ENCODE measurements at regions not wholly inside any gene's neighbourhood (a gene's known extent, or its start where the extent isn't known, plus 50 kb on each side); places are given as distances from the start of the nearest gene placed in this dataset.

DNA sequence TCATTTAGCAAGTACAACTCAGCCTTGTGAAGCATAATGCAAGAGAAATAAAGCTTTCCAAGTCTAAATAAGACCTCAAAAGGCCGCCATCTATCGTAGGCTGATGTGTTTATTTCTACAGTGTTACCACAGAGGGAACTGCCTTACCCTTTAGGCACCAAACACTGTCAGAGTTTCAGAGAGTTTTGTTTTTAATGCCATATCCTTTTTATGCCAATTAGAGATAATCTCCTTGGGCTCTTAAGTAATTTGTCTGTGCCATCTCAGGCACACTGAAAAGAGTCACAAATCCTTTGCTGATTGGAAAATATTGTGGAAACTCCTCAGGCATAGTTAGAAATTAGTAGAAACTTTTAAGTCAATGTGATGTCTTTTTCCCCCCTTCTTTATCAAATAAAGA is 797.1 kb downstream of the SLC4A3 start:
- no peak for DNase-seq (ENCODE audit: low read depth in 2 of 2)

DNA sequence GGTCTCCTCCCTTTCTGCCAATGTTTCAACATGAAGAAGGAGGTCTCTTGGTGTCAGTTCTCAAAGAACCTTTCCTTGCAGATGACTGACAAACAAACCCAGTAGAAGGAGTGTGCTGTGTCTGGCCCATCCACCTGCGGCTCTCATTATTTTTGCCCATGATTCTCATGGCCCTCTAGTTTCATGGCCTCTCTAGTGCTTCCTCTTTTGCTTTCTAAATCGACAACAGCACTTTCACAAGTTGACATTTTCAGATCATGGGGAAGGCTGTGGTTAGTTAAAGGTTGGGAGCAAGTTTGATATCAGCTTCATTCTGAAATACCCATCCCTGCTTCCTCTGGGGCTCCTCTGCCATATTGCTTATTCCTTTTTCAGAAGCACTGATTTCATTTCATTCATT is 805.2 kb downstream of the SLC4A3 start:
- DNase-seq (ENCODE audit: low read depth in 2 of 2), result no peak

DNA sequence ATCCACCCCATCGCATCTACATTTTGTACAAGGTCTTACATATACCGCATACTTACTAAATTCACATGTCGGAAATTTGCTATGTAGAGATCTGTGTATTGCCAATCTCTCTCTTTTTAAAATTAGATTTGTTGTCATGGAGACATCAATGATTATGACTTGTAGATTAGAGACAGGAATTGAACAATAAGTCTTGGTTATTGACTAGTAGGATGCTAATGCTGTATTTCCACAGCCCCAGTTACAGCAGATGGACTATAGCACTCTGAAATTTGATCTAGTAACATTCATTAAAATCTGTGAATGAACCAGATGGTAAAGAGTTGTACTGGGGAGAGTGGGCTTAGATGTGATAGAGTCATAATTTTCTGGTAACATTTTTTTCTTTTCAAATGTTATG is 805.7 kb downstream of the SLC4A3 start:
- DNase-seq (ENCODE audit: low read depth in 2 of 2), result no peak

DNA sequence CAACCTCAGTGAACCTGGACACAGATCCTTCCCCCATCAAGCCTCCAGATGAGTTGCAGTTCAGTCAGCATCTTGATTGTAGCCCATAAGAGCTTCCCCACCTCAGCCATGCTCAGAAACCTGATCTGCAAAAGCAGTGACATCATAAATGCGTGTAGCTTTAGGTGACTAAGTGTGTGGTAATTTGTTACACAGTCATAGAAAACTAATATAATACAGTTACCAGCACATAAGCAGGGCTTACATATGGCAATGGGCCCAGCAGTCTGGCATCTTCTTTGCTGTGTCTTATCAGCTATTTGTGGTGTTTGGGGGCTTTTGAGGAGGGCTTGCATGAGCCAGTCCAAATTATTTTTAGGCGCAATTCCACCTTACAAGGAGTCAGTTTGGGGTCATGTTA is 807.0 kb downstream of the SLC4A3 start:
- DNase-seq (ENCODE audit: low read depth in 2 of 2), result no peak

DNA sequence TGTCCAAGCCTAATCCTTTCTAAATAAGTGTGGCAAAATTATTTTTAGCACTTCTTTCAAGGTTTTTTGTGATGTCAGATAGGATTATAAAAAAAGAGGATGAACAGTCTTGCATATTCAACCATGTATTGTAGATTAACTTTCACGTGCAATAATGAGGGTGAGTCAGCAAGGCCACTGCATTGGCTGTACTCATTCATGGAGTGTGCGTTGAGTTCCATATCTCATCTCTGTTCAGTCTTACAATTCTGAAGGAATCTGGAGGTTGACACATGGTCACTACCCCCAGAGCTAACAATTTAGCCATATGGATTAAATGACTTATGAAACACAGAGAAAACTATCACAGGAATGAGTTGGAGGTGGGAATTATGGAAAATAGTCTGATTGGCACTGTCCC is 810.5 kb downstream of the SLC4A3 start:
- DNase-seq (ENCODE audit: low read depth in 2 of 2), result no peak

DNA sequence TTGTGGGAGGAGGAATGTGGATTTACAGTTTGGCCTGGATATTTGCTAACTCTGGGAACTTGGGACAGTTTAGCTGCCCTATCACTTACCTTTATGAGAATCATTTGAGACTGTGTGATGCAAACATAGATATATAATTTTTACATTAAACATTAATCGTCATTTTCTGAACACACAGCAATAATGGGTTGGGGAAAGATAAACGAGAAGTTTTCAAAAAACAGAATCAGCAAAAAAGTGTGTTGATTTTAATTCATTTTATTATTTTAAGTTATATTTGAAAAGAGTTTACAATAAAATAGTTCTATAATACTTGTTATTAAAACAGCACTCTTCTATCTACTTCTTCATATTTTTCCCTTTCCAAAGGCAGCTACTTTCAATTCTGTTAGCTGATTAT is 813.3 kb downstream of the SLC4A3 start:
- no peak for DNase-seq (ENCODE audit: low read depth in 2 of 2)

DNA sequence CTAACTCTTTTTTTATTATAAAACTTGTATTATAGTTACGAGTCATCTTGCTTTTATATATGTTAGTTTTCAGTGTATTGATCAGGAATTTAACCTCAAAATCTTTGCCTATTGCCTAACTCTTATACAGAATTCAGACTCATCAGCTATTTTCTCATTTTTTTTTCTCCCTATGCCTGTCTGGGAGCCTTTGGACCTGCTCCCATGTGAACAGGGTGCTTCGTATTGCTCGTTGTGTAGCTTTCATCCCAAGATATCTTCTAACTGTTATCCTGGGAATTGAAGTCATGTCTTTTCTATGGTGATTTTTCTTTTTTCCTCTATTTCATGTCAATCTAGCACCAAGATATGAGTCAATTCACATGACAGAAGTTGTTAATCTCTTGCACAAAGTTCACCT is 814.0 kb downstream of the SLC4A3 start:
- DNase-seq (ENCODE audit: low read depth in 2 of 2), result no peak

DNA sequence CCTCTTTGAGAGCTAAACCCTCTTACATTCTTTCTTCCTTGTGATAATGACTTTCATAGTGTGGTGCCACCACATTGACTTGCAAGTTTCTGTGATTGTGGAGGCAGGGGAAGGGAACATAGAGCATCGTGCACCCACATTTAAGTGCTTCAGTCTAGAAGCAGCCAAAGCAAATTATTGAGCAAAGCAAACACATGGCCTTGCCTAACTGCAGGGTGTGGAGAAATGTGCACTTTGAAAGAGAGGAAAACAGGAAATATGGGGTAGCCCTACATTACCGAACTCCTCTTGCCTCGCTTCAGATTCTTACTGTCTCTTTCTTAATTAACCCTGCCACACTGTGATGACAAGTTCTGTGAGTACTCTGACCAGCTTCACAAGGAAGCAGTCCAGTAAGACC is 814.6 kb downstream of the SLC4A3 start:
- DNase-seq (ENCODE audit: low read depth in 2 of 2), result no peak

DNA sequence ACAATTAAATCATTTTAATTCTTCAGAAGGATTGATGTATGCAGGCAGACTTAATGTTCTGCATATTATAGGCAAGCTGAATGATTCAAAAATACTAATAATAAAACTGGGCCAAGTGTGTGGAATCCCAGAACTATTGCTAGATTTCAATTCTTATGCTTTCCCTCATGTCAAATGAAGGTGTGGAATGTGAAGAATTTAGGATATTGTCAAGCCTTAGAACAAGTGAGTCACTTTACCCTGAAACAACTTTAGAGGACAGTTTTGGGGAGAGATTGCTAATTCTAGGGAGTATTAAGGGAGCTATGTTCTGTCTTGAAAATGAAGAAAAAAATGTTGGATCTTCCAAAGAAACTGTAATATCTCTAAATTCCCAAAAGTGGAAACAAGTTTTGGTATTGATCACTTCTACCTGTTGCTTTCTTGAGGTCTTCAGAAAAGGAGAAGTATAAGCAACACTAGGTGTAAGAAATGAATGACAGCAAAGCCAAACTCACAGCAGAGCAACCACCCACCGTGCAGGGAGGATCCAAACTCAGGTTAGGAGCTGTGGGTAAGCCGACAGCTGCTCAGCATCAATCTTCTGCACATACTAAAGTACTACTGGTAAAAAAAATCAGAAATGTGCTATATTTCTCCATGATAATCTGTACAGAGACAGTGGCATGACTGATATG is 818.1 kb downstream of the SLC4A3 start:
- no peak for DNase-seq (ENCODE audit: low read depth in 2 of 2)

DNA sequence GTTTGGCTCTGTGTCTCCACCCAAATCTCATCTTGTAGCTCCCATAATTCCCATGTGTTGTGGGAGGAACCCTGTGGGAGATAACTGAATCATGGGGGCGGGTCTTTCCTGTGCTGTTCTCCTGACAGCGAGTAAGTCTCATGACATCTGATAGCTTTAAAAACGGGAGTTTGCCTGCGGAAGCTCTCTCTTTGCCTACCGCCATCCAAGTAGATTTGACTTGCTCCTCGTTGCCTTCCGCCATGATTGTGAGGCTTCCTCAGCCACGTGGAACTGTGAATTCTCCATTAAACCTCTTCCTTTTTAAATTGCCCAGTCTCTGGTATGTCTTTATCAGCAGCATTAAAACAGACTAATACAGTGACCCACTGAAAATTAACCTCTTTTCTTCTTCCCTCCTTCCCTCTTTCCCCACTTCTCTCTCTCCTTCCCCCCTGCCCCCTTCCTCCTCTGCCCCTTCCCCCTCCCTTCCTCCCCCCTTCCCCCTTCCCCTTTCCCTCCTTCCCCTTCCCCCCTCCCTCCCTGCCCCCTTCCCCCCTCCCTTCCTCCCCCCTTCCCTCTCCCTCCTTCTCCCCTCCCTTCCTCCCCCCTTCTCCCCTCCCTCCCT is 818.8 kb downstream of the SLC4A3 start:
- no peak for DNase-seq (ENCODE audit: low read depth in 2 of 2)

DNA sequence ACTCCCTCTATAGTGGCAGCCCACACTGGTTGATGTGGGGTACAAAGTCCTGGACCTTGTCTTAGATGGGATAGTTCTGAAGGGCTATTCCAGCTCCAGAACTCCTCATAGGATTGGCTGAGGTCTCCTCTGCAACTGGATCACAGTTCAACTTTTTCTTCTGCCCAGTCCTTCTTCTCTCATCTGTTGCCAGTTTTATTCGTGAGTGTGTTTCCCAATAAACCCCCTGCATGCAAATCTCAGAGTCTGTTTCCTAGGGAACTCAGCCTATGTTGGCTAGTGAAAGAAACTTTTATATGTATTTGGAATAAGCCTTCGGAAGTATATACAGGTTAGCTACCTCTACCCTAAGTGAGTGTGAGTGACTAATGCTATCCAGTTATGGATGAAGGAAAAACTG is 823.4 kb downstream of the SLC4A3 start:
- no peak for DNase-seq (ENCODE audit: low read depth in 2 of 2)

DNA sequence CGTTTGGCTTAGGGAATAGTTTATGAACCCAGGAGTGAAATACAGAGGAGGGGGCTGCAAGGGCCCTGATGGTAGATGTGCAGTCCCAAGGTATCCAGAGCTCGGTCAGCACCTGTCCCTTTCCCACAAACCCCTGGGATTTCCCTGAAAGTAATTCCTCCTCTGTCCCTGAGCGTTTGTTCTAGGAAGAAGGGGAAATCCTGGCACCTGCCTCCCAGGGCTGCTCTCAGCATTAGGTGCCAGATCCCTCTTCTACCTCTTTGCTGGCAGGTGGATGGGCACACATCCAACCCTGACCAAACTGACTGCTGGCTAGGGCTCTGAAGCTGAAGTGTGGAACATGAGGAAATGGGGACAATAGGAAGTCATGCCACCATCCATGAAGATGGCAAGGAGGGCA is 824.0 kb downstream of the SLC4A3 start:
- DNase-seq (ENCODE audit: low read depth in 2 of 2), result no peak

DNA sequence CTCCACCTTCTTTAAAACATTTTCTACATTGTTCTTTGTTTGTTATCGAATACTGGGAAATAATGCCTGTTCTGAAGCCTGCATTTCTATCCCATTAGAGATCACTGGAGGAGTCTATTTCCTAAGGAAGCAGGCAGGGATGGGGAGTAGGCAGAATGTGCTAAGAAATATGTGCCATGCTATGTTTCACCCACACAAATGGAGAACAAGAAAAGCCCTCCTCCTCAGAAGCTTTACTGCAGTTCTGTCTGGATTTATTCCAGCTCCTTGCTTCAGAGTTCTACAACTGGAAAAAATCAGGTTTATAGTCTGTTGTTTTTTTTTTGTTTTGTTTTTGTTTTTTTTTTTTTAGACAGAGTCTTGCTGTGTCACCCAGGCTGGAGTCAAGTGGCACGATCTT is 825.1 kb downstream of the SLC4A3 start:
- DNase-seq (ENCODE audit: low read depth in 2 of 2), result no peak

DNA sequence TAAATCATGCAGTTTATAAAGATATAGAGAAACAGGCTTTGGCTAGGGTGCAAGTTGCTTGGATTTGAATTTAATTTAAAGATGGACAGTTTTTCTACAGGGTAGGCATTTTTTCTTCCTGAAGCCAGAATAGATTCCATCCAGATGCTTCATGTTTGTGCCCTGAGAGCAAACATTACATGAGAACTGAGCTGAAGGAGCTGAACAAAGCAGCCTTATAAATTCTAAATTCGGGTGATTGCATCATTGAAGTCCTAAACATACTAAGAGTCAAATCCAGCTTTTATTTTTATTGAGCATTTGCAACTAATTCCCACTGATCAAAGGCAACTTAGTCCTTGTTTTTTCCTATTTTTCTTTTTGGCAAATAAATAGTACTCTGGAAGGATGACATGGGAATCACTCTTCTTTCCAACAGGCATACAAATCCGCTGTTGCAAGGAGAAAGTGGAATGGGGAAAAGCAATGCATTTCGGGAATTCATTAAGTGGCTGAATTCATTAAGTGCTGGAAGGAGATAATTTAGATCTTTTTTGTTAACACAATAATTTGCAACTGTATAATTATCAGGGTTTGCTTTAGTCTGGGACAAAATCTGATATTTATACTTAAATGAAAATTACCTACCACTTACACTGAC is 828.0 kb downstream of the SLC4A3 start:
- no peak for DNase-seq (ENCODE audit: low read depth in 2 of 2)

DNA sequence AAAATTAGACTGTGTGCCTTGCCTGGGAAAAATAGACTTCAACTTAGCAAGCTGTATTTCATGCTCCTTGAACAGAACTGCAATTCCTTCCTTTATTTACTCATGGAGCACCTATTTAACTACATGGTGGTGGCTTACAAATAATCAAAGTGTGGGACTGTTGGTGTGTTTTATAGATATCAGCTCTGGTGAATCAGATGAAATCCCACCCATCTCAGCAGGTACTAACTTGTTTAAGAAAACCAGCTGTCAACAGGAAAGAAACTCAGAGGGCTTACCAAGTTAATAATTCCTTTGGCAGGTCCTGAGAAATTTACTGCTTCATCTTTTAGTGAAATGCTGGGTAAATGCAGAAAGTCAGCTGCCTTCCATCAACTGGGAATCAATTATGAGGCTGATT is 830.6 kb downstream of the SLC4A3 start:
- no peak for DNase-seq (ENCODE audit: low read depth in 2 of 2)

DNA sequence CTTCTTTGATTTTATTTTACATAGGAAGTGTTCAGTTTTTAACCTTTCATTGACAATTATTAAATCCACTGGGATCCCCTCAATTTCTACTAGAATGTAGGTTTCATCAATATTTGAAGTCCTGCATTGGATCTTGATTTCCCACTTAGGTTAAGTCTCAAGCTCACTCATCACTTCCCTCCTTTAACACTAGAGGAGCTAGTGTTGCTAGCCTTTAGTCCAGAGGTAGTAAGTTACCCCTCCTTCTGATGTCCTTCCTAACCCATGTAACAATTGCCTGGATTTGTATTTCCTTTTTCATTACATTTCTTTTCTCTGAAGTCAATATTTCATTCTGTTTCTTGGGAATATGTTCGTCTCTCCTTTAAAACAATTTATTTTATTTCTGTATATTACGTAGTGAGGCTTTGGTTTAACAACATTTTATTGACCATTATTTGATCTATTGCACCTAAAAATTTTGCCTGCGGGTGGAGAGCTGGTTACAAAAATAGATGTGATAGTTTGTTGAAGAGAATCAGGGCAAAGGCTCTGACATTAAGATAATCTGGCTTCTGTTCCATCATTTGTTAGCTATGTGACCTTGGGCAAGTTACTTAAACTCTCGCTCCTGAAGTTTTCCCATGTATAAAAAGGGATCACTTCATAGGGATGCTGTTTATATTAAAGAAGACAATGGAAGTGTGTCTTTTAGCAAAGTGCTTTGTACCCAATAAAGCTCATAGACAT is 833.0 kb downstream of the SLC4A3 start:
- no peak for DNase-seq (ENCODE audit: low read depth in 2 of 2)

DNA sequence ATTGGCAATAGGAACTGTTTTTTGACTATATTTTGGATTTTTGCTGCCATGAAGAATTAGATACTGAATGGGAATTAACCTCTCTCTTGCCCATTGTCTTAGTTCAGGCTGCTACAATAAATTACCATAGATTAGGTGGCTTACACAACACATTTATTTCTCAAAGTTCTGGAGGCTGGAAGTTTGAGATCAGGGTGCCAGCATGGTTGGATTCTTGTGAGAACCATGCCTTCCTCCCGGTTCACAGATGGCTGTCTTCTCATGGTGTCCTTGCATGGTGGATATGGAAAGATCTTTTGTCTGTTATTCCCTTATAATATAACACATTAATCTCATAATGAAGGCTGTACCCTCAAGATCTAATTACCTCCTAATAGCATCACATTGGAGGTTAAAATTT is 836.4 kb downstream of the SLC4A3 start:
- DNase-seq (ENCODE audit: low read depth in 2 of 2), result no peak

DNA sequence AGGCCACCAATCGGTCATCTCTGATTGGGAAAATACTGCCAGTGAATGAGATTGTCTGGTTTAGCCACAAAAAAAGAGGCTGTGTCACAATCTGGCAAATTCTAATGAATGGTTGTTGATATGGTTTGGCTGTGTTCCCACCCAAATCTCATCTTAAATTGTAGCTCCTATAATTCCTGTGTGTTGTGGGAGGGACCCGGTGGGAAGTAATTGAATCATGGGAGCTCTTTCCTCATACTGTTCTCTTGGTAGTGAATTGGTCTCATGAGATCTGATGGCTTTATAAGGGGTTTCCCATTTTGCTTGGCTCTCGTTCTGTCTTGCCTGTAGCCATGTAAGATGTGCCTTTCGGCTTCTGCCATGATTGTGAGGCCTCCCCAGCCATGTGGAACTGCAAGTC is 838.3 kb downstream of the SLC4A3 start:
- DNase-seq (ENCODE audit: low read depth in 2 of 2), result no peak

DNA sequence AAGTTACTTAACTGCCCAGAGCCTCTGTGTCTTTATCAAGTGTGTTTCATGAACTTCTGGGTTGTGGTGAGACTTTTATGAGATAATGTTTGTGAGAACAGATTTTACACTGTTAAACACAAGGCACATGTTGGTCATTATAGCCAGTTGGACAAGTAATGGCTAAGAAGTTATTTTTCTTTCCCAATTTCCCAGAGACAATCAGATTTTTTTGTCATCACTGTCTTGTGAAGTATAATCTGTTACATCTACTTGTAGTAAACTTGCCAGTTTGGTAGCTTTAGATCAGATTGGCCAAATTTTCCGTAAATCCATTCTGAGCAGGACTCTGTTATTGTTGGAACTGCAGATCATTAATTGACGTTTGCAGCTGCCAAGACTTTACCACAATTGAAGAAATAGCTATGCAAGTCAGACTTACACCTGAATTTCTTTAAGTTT is 838.8 kb downstream of the SLC4A3 start:
- no peak for DNase-seq (ENCODE audit: low read depth in 2 of 2)

DNA sequence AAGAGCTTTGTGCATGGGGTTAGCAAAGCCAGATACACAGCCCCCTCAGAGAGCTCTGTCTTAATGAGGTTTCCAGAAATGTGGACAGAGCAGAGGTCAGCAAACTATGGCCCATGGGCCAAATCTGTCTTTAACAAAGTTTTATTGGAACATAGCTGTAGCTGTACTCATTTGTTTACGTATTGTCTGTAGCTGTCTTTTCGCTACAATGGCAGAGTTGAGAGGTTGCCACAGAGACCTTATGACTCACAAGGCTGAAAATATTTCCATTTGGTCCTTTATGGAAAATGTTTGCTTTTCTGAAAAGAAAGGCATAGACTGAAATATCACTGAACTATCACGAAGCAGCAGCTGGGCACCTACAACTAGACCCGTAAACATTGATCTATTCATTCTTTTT is 841.8 kb downstream of the SLC4A3 start:
- DNase-seq (ENCODE audit: low read depth in 2 of 2), result no peak

DNA sequence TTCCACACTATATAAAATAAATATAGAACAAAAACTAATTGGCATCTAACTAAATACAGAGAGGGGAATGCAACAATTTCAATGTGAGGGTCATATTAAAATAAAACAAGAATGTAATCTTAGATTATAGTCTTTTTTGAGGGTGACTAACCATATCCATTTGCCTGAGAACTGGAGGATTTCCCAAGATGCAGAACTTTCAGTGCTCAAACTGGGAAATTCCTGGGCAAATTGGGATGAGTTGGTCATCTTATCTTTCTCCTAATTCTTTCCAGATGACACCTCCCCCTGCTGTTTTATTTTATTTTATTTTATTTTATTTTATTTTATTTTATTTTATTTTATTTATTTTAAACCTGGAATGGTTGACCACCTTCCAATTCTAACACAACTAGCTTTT is 846.2 kb downstream of the SLC4A3 start:
- DNase-seq (ENCODE audit: low read depth in 2 of 2), result no peak

DNA sequence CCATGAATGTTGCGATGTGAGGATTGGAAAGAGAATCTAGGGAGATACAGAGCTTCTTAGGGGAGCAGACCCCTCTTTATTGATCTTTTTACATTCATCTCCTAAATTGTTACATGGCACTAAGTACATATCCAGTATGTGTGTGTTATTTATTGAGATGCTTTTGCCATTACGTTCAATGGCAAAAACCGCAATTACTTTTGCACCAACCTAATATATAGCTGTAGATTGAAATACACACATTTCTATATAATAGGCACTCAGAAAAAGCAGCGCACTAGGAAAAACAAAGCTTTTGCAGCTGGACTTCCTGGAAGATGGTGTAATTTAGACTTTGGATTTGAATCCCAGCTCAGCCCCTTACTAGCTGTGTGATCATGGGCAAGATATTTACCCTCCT is 849.4 kb downstream of the SLC4A3 start:
- no peak for DNase-seq (ENCODE audit: low read depth in 2 of 2)
